ENCODE measurements at regions not wholly inside any gene's neighbourhood (a gene's known extent, or its start where the extent isn't known, plus 50 kb on each side); places are given as distances from the start of the nearest gene placed in this dataset.

DNA sequence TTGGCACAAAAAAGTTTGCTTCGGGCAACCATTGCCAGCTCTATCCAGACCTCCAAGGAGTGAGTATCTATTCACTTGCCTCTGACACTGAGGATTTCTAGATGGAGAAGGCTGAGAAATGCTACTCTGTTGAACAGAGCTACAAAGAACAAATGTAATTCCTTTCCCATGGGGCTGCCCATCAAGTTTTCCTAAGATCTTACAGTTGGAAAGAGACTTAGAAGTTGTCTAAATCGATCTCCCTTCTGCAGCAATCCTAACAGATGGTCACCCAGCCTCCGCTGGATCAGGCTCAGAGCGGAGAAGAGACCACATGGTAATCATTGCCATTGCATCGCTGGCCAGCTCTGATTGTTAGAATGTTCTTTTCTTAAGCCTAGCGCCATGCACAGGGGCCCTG lies 110.1 kb upstream of the BCL2L14 start:
- Histone ChIP-seq H3K79me2 (ENCODE audit: insufficient read depth, low read length) (no peaks in the 10 kb centered on the region), H3K27me3 (ENCODE audit: insufficient read depth, low read length) (peaks cover 14% of the 10 kb centered on the region), H3K36me3 (ENCODE audit: control insufficient read depth in 1 of 2, insufficient read depth in 2 of 2, low read length in 2 of 2) (no peaks in the 10 kb centered on the region), H3K4me3 (replicated peaks in 1 of 2; ENCODE audit: low read depth in 1 of 2, low read length in 2 of 2) (no peak overlapping the region), H3K4me2 (ENCODE audit: low read length) (no peak overlapping the region), H3K9ac (ENCODE audit: low read length) (no peak overlapping the region), H3K27ac (ENCODE audit: low read depth, low read length) (no peak overlapping the region), H2AFZ (ENCODE audit: low read depth, low read length, poor library complexity, severe bottlenecking) (no peak overlapping the region), H3K9me3 (ENCODE audit: control insufficient read depth in 1 of 2, insufficient read depth in 1 of 2, low read depth in 1 of 2, low read length in 2 of 2) (no peaks in the 10 kb centered on the region), H4K20me1 (ENCODE audit: insufficient read depth) (no peaks in the 10 kb centered on the region), H3K9me2 (ENCODE audit: insufficient read depth) (no peaks in the 10 kb centered on the region), H3K4me1 (ENCODE audit: control insufficient read depth in 1 of 2, insufficient read depth in 2 of 2, low read length in 2 of 2) (peaks cover 6 to 16% of the 10 kb centered on the region in 2 experiments; a peak in 3 of 4 replicates)
- ATAC-seq (no peak), DNase-seq (ENCODE audit: low read depth, low spot score) (no peak)
- BruUV-seq (replicated peaks) = no TSS peak
- intact Hi-C loops (cut with micrococcal nuclease) = no loop called here
- CTCF ChIA-PET = no interaction called here
- RAD21 ChIA-PET (ENCODE audit: low non-redundant PET in 1 of 2, low total read pairs in 2 of 2, uncharacterized antibody in 2 of 2, unreplicated experiment in 2 of 2) = no interaction called here
- POLR2A ChIA-PET = no interaction called here
- TF ChIP-seq YY1 (IDR thresholded peaks at IDR 0.05; ENCODE audit: extremely low read depth, insufficient replicate concordance, low read depth, low read length) (no peak), EZH2 (IDR thresholded peaks at IDR 0.05) (no peak), POLR2A (IDR thresholded peaks at IDR 0.05; ENCODE audit: borderline replicate concordance, extremely low read depth, insufficient read depth, insufficient read length) (no peak), POLR2AphosphoS5 (IDR thresholded peaks at IDR 0.05; ENCODE audit: low read depth, low read length) (no peak), CBX3 (IDR thresholded peaks at IDR 0.05; ENCODE audit: low read depth) (no peak), JUND (IDR thresholded peaks at IDR 0.05) (no peak), EGR1 (IDR thresholded peaks at IDR 0.05; ENCODE audit: low read depth) (no peak), RAD21 (IDR thresholded peaks at IDR 0.05; ENCODE audit: low read depth) (no peak), SP1 (IDR thresholded peaks at IDR 0.05; ENCODE audit: low read depth) (no peak), CEBPB (IDR thresholded peaks at IDR 0.05; ENCODE audit: low read depth) (no peak), TCF7L2 (IDR thresholded peaks at IDR 0.05; ENCODE audit: borderline replicate concordance, extremely low read depth, insufficient read depth, insufficient read length) (no peak), SIN3A (IDR thresholded peaks at IDR 0.05; ENCODE audit: low read depth) (no peak), ZNF274 (IDR thresholded peaks at IDR 0.05; ENCODE audit: low read depth, low read length) (no peak), SRF (IDR thresholded peaks at IDR 0.05; ENCODE audit: low read depth) (no peak), ELF1 (IDR thresholded peaks at IDR 0.05; ENCODE audit: borderline replicate concordance, low read depth) (no peak), ZFX (IDR thresholded peaks at IDR 0.05) (no peak)
- TF ChIP-seq, protein P1, sequence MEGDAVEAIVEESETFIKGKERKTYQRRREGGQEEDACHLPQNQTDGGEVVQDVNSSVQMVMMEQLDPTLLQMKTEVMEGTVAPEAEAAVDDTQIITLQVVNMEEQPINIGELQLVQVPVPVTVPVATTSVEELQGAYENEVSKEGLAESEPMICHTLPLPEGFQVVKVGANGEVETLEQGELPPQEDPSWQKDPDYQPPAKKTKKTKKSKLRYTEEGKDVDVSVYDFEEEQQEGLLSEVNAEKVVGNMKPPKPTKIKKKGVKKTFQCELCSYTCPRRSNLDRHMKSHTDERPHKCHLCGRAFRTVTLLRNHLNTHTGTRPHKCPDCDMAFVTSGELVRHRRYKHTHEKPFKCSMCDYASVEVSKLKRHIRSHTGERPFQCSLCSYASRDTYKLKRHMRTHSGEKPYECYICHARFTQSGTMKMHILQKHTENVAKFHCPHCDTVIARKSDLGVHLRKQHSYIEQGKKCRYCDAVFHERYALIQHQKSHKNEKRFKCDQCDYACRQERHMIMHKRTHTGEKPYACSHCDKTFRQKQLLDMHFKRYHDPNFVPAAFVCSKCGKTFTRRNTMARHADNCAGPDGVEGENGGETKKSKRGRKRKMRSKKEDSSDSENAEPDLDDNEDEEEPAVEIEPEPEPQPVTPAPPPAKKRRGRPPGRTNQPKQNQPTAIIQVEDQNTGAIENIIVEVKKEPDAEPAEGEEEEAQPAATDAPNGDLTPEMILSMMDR (IDR thresholded peaks at IDR 0.05 in 2 of 3, conservative IDR thresholded peaks at IDR 0.05 in 1 of 3; ENCODE audit: borderline replicate concordance in 1 of 3, insufficient read depth in 1 of 3, low read depth in 2 of 3, low read length in 2 of 3) = no peak
- TF ChIP-seq, protein P2, sequence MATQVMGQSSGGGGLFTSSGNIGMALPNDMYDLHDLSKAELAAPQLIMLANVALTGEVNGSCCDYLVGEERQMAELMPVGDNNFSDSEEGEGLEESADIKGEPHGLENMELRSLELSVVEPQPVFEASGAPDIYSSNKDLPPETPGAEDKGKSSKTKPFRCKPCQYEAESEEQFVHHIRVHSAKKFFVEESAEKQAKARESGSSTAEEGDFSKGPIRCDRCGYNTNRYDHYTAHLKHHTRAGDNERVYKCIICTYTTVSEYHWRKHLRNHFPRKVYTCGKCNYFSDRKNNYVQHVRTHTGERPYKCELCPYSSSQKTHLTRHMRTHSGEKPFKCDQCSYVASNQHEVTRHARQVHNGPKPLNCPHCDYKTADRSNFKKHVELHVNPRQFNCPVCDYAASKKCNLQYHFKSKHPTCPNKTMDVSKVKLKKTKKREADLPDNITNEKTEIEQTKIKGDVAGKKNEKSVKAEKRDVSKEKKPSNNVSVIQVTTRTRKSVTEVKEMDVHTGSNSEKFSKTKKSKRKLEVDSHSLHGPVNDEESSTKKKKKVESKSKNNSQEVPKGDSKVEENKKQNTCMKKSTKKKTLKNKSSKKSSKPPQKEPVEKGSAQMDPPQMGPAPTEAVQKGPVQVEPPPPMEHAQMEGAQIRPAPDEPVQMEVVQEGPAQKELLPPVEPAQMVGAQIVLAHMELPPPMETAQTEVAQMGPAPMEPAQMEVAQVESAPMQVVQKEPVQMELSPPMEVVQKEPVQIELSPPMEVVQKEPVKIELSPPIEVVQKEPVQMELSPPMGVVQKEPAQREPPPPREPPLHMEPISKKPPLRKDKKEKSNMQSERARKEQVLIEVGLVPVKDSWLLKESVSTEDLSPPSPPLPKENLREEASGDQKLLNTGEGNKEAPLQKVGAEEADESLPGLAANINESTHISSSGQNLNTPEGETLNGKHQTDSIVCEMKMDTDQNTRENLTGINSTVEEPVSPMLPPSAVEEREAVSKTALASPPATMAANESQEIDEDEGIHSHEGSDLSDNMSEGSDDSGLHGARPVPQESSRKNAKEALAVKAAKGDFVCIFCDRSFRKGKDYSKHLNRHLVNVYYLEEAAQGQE (IDR thresholded peaks at IDR 0.05; ENCODE audit: low read depth) = no peak
- TF ChIP-seq, protein P3, sequence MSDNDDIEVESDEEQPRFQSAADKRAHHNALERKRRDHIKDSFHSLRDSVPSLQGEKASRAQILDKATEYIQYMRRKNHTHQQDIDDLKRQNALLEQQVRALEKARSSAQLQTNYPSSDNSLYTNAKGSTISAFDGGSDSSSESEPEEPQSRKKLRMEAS (IDR thresholded peaks at IDR 0.05) = no peak
- TF ChIP-seq, protein P4, sequence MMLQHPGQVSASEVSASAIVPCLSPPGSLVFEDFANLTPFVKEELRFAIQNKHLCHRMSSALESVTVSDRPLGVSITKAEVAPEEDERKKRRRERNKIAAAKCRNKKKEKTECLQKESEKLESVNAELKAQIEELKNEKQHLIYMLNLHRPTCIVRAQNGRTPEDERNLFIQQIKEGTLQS (IDR thresholded peaks at IDR 0.05) = no peak
